ENCODE measurements at regions not wholly inside any gene's neighbourhood (a gene's known extent, or its start where the extent isn't known, plus 50 kb on each side); places are given as distances from the start of the nearest gene placed in this dataset.

DNA sequence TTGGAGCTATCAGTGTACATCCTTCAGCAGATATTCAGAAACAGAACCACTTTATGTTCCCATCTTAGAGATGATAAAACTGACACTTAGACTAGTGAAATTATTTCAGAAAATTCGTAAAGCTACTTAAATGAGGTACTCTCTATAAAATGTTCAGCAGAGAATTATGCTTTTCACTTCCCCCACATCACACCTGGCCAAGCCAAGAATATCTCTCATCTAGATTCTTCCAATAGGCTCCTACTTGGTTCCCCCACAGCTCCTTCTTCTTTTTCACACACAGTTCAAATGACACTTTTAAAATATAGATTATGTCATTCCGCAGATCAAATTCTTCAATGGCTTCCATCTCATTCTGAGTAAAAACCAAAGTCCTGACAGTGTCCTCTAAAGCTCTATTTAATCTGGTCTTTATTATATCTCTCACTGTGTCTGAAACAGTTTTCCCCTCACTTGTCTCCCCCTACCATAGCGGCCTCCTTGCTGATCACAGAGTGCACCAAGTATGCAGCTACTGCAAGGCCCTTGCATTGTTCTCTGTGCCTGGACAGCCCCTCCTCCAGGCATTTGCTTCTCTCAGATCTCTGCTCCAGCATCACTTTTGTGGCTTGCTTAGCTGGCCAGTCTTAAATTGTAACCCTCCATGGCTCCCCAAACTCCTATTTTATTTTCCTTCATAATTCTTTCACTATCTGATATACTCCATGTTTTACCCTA lies 736.8 kb upstream of the USP15 start:
- intact Hi-C loops (cut with micrococcal nuclease) = no loop called here
- H3K4me3 Mint-ChIP-seq = no peak overlapping the region
- no peaks in the 10 kb centered on the region for H3K9me3 Mint-ChIP-seq
- no peaks in the 10 kb centered on the region for H3K36me3 Mint-ChIP-seq (ENCODE audit: low read depth)
- no peak overlapping the region for H3K27ac Mint-ChIP-seq
- TF ChIP-seq CTCF (IDR thresholded peaks at IDR 0.05) = no peak
- CTCF ChIA-PET = no interaction called here
- H3K27me3 Mint-ChIP-seq = no peaks in the 10 kb centered on the region
- DNase-seq = no peak
- H3K4me1 Mint-ChIP-seq (ENCODE audit: low read depth) = no peaks in the 10 kb centered on the region
- POLR2A ChIA-PET = no interaction called here
- ATAC-seq = no peak

DNA sequence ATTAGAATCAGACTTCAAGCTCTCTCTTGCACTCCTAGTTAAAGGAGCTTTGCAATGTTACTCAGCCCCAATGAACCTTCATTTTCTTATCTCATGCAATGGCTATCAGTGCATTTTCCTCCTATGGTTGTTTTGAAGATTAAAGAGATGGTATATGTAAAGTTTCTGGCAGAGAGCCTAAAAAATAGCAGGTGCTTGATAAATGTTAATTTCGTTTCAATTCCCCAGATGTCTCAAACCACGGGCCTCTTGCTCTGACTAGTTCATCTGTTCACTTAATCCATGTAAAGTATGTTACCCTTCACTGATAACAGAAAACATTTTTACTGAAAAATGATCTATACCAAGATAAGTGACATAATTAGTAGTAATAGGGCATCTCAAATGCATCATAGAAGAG lies 735.4 kb upstream of the USP15 start:
- no peak for DNase-seq
- no peak for ATAC-seq
- no peak overlapping the region for H3K27ac Mint-ChIP-seq
- POLR2A ChIA-PET = no interaction called here
- intact Hi-C loops (cut with micrococcal nuclease) = no loop called here
- H3K4me3 Mint-ChIP-seq = no peak overlapping the region
- CTCF ChIA-PET = interaction anchor here (0.8 to 1.2 kb wide), 2 partner anchors 11 to 47 kb away, joined by 3 read pairs; no protein-coding TSS in a partner anchor
- H3K9me3 Mint-ChIP-seq = no peaks in the 10 kb centered on the region
- no peak for TF ChIP-seq CTCF (IDR thresholded peaks at IDR 0.05)
- no peaks in the 10 kb centered on the region for H3K4me1 Mint-ChIP-seq (ENCODE audit: low read depth)
- H3K36me3 Mint-ChIP-seq (ENCODE audit: low read depth) = no peaks in the 10 kb centered on the region
- H3K27me3 Mint-ChIP-seq = no peaks in the 10 kb centered on the region

DNA sequence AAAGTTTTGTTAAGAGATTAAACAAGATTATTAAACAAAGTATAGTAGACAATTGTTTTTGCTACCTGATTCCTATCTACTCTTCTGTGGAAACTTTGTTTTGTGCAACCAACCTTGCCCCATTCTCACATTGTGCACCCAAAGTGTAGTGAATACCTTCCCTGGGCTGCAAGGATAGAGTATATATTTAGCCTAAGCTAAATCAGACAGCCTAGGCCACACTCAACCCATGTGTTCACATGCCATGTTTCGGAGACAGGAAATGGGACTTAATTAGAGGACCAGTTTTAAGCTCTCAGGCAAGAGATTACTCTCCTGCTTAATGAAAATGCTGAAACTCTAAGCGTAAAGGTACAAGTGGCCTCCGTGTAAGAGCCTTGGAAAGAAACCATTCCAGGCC lies 734.9 kb upstream of the USP15 start:
- Mint-ChIP-seq H3K9me3 (no peaks in the 10 kb centered on the region), H3K36me3 (ENCODE audit: low read depth) (no peaks in the 10 kb centered on the region), H3K4me1 (ENCODE audit: low read depth) (no peaks in the 10 kb centered on the region), H3K27me3 (no peaks in the 10 kb centered on the region), H3K27ac (no peak overlapping the region), H3K4me3 (no peak overlapping the region)
- DNase-seq = no peak
- no peak for ATAC-seq
- no peak for TF ChIP-seq CTCF (IDR thresholded peaks at IDR 0.05)
- ChIA-PET CTCF (interaction anchor here (1.2 kb wide), 1 partner anchor 46 kb away, joined by 3 read pairs; no protein-coding TSS in a partner anchor), POLR2A (no interaction called here)
- intact Hi-C loops (cut with micrococcal nuclease) = no loop called here

DNA sequence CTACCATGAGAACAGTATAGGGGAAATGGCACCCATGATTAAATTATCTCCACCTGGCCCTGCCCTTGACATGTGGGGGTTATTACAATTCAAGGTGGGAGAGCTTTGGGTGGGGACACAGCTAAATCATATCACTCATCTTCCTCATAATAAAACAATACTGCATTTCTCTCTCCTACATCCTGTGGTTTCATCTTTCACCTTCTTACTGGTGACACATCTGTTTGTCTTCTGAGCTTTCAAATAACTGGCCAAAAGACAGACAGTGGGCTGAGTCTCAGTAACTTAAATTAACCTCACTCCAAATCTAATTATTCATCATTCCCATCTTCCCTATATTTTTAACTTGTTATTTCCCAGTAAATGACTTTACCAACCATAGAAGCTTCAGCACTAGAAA lies 729.7 kb upstream of the USP15 start:
- H3K4me3 Mint-ChIP-seq = no peak overlapping the region
- H3K9me3 Mint-ChIP-seq = peaks cover 2% of the 10 kb centered on the region
- no peaks in the 10 kb centered on the region for H3K36me3 Mint-ChIP-seq (ENCODE audit: low read depth)
- intact Hi-C loops (cut with micrococcal nuclease) = no loop called here
- H3K27me3 Mint-ChIP-seq = no peaks in the 10 kb centered on the region
- ChIA-PET POLR2A (no interaction called here), CTCF (no interaction called here)
- DNase-seq (no peak), ATAC-seq (no peak)
- no peaks in the 10 kb centered on the region for H3K4me1 Mint-ChIP-seq (ENCODE audit: low read depth)
- no peak for TF ChIP-seq CTCF (IDR thresholded peaks at IDR 0.05)
- H3K27ac Mint-ChIP-seq = no peak overlapping the region

DNA sequence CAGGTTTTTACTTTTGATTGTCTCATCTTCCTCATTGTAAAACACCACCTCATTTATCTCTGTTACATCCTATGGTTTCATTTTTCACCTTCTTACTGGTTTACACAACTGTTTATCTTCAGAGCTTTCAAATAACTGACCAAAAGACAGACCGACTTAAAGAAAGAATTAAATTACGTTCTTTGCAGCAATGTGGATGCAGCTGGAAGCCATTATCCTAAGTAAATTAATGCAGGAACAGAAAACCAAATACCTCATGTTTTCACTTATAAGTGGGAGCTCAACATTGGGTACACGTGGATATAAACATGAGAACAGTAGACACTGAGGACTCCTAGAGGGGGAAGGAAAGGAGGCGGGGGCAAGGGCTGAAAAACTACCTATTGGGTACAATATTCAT lies 729.0 kb upstream of the USP15 start:
- peaks cover 2% of the 10 kb centered on the region for H3K9me3 Mint-ChIP-seq
- no peaks in the 10 kb centered on the region for H3K27me3 Mint-ChIP-seq
- DNase-seq (no peak), ATAC-seq (no peak)
- no peaks in the 10 kb centered on the region for H3K36me3 Mint-ChIP-seq (ENCODE audit: low read depth)
- TF ChIP-seq CTCF (IDR thresholded peaks at IDR 0.05) = no peak
- ChIA-PET POLR2A (no interaction called here), CTCF (no interaction called here)
- H3K27ac Mint-ChIP-seq = no peak overlapping the region
- no peaks in the 10 kb centered on the region for H3K4me1 Mint-ChIP-seq (ENCODE audit: low read depth)
- intact Hi-C loops (cut with micrococcal nuclease) = no loop called here
- H3K4me3 Mint-ChIP-seq = no peak overlapping the region
